Naive B cell (primary cell): ENCODE measurements at regions not wholly inside any gene's neighbourhood (a gene's known extent, or its start where the extent isn't known, plus 50 kb on each side); places are given as distances from the start of the nearest gene placed in this dataset.
"Not testable (repeated sequence)": the region's sequence is repeated elsewhere in the genome, so short reads cannot be mapped to it uniquely, and the experiment has no call there.

Experiments
- ATAC-seq, 2 donors: fragments of 150-1000 bp; cut with Tn5 transposase; 2 replicates each; pipeline ENCODE4 v1.10.0; 2021; ENCODE audit warnings: low read depth in 2 of 2, mild to moderate bottlenecking in 2 of 2, moderate library complexity in 2 of 2
- DNase-seq: peaks from one replicate; pipeline ENCODE4 v3.0.0; 2022
- H3K27ac Mint-ChIP-seq, 6 donors: one replicate each; pipeline ENCODE4 v1.8.0; 2020 to 2022; ENCODE audit warnings: mild to moderate bottlenecking in 6 of 6, mixed read lengths in 6 of 6, moderate library complexity in 5 of 6, inconsistent platforms in 2 of 6
- H3K27me3 Mint-ChIP-seq, 3 donors: one replicate each; pipeline ENCODE4 v1.8.0; 2021 to 2022; ENCODE audit warnings: mixed read lengths in 3 of 3, mild to moderate bottlenecking in 1 of 3
- H3K36me3 Mint-ChIP-seq, 2 donors: one replicate each; pipeline ENCODE4 v1.8.0; 2020 to 2022; ENCODE audit warnings: mixed read lengths in 2 of 2, inconsistent platforms in 1 of 2, mild to moderate bottlenecking in 1 of 2
- H3K4me1 Mint-ChIP-seq, 3 donors: one replicate each; pipeline ENCODE4 v1.8.0; 2020 to 2022; ENCODE audit warnings: mixed read lengths in 3 of 3, inconsistent platforms in 1 of 3, mild to moderate bottlenecking in 1 of 3, moderate library complexity in 1 of 3
- H3K4me3 Mint-ChIP-seq, 8 donors: one replicate each; pipeline ENCODE4 v1.8.0; 2020 to 2022; ENCODE audit warnings: mild to moderate bottlenecking in 8 of 8, mixed read lengths in 8 of 8, moderate library complexity in 8 of 8, inconsistent platforms in 2 of 8
- H3K9me3 Mint-ChIP-seq, 7 donors: one replicate each; pipeline ENCODE4 v1.8.0; 2020 to 2022; ENCODE audit warnings: mixed read lengths in 7 of 7, mild to moderate bottlenecking in 5 of 7, inconsistent platforms in 2 of 7, moderate library complexity in 1 of 7

DNA sequence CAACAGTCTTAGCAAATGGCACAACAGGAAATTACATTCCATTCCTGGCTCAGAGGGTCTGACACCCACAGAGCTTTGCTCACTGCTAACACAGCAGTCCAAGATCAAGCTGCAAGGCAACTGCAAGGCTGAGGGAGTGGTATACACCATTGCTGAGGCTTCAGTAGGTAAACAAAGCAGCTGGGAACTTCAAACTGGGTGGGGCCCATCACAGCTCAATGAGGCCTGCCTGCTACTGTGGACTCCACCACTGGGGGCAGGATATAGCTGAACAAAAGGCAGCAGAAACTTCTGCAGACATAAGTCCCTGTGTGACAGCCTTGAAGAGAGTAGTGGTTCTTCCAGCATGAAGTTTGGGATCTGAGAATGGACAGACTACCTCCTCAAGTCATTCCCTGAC lies 212.0 kb downstream of the CDY2A start:
- H3K27me3 Mint-ChIP-seq, H3K4me1 Mint-ChIP-seq, H3K4me3 Mint-ChIP-seq, DNase-seq, ATAC-seq, H3K27ac Mint-ChIP-seq, H3K36me3 Mint-ChIP-seq, H3K9me3 Mint-ChIP-seq: not testable (repeated sequence)

DNA sequence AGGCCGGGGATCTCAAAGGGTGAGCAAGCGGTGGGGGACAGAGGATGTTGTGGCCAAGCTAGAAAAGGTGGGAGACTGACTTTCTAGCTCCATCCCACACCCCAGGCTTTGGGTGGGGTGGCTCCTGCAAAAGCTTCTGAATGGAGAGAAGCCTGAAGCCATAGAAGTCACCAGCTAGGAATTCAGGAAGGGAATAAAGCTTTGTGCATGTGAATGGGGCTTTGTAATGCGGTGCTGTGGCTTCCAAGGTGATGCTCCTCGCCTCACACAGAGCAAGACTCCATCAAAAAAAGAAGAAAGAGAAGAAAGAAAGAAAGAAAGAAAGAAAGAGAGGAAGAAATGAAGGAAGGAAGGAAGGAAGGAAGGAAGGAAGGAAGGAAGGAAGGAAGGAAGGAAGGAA lies 237.0 kb downstream of the CDY2A start:
- H3K4me3 Mint-ChIP-seq, H3K36me3 Mint-ChIP-seq, H3K27me3 Mint-ChIP-seq, H3K4me1 Mint-ChIP-seq, H3K9me3 Mint-ChIP-seq, DNase-seq, ATAC-seq, H3K27ac Mint-ChIP-seq: not testable (repeated sequence)

DNA sequence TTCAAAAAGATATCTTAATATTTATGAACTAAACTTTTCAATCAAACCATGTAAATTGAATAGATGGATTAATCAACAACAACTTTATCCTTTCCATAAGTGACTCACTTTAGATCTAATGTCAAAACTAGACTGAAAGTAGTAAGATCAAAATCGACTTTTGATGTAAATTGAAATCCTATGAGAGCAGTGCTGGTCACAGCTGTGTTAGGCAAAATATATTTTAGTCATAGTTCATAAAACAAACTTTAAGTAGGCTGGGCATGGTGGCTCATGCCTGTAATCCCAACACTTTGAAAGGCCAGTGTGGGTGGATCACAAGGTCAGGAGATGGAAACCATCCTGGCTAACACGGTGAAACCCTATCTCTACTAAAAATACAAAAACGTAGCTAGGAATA lies 245.5 kb downstream of the CDY2A start:
- DNase-seq, H3K9me3 Mint-ChIP-seq, H3K4me1 Mint-ChIP-seq, H3K4me3 Mint-ChIP-seq, H3K27ac Mint-ChIP-seq, ATAC-seq, H3K36me3 Mint-ChIP-seq, H3K27me3 Mint-ChIP-seq: not testable (repeated sequence)

DNA sequence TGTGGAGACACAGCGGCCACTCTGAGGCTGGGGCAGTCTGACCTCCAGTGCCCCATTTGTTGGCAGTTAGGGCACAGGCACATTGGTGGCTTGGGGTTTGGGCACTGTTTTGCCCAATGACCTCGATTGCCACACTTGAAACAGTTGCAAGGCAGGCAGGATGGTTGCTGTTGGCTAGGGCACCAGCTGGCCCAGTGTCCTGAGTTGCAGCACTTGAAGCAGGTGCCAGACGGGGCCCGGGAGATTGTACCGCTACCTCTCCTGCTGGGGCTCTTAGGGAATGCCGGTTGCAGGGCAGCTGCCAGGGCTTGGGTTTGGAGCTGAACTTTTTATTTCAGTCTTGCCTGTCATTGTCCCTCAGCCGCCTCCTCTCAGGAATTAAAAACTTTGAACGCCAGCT lies 252.2 kb upstream of the HSFY1 start:
- H3K27ac Mint-ChIP-seq, result not testable (repeated sequence)

DNA sequence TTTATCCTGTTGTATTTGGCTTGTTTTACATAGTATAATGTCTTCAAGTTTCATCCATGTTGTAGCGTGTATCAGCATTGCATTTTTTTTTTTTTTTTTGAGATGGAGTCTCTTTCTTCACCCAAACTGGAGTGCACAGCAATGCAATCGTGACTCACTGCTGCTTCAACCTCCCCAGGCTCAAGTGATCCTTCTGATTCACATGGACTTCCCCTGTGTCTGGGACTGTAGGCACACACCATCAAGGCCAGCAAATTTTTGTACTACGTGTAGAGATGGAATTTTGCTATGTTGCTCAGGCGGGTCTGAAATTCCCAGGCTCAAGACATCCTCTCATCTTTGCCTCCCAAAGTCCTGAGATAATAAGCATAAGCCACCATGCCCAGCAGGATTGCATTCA lies 248.1 kb upstream of the HSFY1 start:
- H3K9me3 Mint-ChIP-seq, H3K4me1 Mint-ChIP-seq, H3K27ac Mint-ChIP-seq, ATAC-seq, H3K36me3 Mint-ChIP-seq, DNase-seq, H3K27me3 Mint-ChIP-seq, H3K4me3 Mint-ChIP-seq: not testable (repeated sequence)

More for the DNA sequence above, 252.2 kb upstream of the HSFY1 start:
- not testable (repeated sequence) for DNase-seq, H3K4me1 Mint-ChIP-seq, H3K27me3 Mint-ChIP-seq, ATAC-seq, H3K9me3 Mint-ChIP-seq, H3K4me3 Mint-ChIP-seq, H3K36me3 Mint-ChIP-seq

DNA sequence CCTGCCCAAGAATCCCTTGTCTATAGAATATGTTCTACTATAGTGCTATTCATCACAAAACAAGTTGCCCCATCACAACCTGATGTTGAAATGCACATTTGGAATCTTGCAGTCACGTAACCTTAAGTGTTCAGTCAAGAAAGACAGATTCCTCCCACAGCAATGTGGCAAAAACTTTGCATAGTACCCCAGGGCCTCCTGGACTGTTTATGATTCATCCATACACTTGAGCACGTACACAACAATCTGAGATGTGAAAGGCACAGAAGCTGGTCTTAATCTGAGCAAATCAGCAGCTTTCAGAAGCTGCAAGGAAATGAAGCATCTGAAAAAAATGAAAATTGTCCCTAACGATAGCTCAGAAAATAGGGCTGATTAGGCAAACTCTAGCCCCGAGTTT lies 240.2 kb upstream of the HSFY1 start:
- H3K4me1 Mint-ChIP-seq, DNase-seq, H3K27me3 Mint-ChIP-seq, H3K4me3 Mint-ChIP-seq, H3K9me3 Mint-ChIP-seq, H3K36me3 Mint-ChIP-seq, H3K27ac Mint-ChIP-seq, ATAC-seq: not testable (repeated sequence)

DNA sequence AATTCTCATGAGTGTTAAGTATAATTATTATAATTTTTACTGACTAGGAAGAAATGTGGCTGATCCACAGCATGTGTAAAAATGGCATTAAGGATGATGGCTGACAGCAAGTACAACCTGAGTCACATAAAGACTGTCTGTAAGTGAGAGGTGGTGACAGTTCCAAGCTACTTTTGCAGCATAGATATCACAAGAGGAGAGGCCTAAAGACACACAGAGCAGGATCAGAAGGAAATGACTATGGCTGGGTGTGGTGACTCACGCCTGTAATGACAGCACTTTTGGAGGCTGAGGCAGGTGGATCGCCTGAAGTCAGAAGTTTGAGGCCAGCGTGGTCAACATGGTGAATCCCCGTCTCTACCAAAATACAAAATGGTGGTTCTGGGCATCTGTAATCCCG lies 234.7 kb upstream of the HSFY1 start:
- DNase-seq, H3K9me3 Mint-ChIP-seq, H3K27me3 Mint-ChIP-seq, H3K4me1 Mint-ChIP-seq, H3K4me3 Mint-ChIP-seq, ATAC-seq, H3K36me3 Mint-ChIP-seq, H3K27ac Mint-ChIP-seq: not testable (repeated sequence)

DNA sequence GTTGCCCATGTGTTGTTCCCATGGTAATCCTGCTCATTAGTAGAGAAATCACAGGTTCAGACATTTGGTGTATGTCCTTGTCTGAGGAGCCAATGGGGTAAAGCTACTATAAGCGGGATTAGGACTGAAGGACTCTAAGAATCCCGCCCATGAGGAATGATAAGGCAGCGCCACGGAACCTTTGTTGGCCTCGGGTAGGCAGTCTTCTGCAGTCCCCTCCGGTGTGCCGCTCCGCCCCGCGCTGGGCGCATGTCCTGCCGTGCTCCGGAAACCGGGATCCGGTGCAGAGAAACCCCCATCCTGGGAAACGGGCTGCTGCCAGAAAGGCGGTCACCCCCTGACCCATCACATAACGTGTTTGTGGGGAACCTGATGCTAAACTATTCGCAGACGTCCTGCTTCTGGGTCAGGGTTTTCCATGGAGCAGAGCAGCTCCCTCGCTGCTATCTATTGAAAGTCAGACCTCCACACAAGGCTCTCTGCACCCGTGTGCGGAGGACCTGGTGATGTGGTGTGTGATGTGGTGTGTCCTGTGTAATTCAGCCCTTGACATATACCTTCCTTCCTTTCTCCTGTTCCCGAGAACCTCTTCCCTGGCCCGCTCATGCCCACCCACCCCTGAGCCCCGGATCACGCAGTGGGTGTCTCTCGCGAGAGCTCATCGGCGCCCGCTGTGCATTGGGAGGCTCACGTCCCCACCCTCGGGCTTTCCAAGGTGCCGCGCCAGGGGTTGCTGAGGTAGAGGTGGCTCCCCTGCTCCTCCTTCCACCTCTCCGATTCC lies 220.8 kb upstream of the HSFY1 start:
- H3K27ac Mint-ChIP-seq, DNase-seq, H3K36me3 Mint-ChIP-seq, H3K4me1 Mint-ChIP-seq, H3K27me3 Mint-ChIP-seq, H3K4me3 Mint-ChIP-seq, H3K9me3 Mint-ChIP-seq: not testable (repeated sequence)
- peak in 1 of 2 donors; percentile 79 for ATAC-seq

DNA sequence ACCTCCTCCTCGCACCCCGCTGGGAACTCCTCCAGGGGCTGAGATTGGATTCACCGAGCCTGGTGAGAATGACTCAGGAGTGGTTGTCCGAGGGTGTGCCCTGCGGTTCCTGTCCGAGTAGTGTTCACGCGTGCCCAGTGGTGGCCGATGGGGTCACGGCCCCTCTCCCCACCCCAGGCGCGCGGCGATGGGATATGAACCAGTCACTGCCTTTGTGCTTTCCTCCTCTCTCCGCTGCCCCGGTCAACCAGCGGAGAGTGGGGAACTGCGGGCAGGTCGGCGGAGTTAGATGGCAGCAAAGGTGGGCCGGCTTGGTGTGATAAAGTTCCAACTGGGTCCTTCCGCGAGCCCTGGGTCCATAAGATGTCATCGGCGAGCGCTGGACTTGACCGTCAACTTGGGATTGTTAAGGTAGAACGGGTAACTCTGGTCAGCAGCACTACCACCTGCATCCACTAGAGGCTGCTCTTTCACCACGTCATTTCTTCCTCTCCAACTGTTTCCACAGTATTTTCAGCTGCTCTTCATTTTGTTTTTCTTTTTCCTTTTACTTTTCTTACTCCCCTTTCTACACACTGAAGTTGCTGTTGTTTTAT lies 220.1 kb upstream of the HSFY1 start:
- not testable (repeated sequence) for DNase-seq, H3K4me1 Mint-ChIP-seq, H3K4me3 Mint-ChIP-seq, H3K27me3 Mint-ChIP-seq, H3K36me3 Mint-ChIP-seq, H3K27ac Mint-ChIP-seq, H3K9me3 Mint-ChIP-seq
- peak in 1 of 2 donors; percentile 57 for ATAC-seq

DNA sequence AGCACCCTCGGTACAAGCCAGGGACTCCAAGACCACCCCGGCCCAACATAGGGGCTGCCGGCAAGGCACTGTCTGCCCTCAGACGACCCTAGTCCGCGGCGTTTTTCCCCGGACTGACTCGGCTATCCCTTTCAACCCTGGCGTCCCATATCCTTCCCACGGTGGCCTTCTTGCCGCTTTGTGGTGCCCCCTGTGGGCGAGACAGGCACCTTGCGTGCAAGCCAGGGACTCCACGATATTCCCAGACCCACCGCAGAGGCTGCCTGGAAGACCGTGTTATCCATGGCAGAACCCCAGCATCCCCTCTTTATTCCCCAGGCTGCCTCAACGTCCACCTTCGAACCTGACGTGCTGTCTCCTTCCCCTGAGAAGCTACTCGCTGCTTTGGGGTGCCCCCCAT lies 204.0 kb upstream of the HSFY1 start:
- H3K27me3 Mint-ChIP-seq, DNase-seq, H3K27ac Mint-ChIP-seq, H3K4me3 Mint-ChIP-seq, H3K4me1 Mint-ChIP-seq, H3K9me3 Mint-ChIP-seq, ATAC-seq, H3K36me3 Mint-ChIP-seq: not testable (repeated sequence)
